Activated CD4-positive, alpha-beta T cell treated with anti-CD3 and anti-CD28 coated beads for 48 hours (primary cell): ENCODE measurements at regions not wholly inside any gene's neighbourhood (a gene's known extent, or its start where the extent isn't known, plus 50 kb on each side); places are given as distances from the start of the nearest gene placed in this dataset.
"Not testable (repeated sequence)": the region's sequence is repeated elsewhere in the genome, so short reads cannot be mapped to it uniquely, and the experiment has no call there.

ENCODE experiments used
- DNase-seq: peaks from one replicate; pipeline ENCODE4 v3.0.0-alpha.2; 2020

GRCh38 chr6:22129751-22130150 is 167.1 kb downstream of the PRL start:
- DNase-seq, result no peak

- DNase-seq, result no peak
Measured at GRCh38 chr6:22132656-22133055, 164.2 kb downstream of the PRL start.

- DNase-seq, result no peak
Measured at GRCh38 chr6:22133357-22133756, 163.5 kb downstream of the PRL start.

- DNase-seq, result no peak
Measured at GRCh38 chr6:22134308-22134707, 162.5 kb downstream of the PRL start.

- DNase-seq, result no peak
Measured at GRCh38 chr6:22135395-22135794, 161.4 kb downstream of the PRL start.

GRCh38 chr6:22140736-22141135 is 156.1 kb downstream of the PRL start:
- not testable (repeated sequence) for DNase-seq

GRCh38 chr6:22141241-22141745 is 155.5 kb downstream of the PRL start:
- DNase-seq, result no peak

GRCh38 chr6:22142856-22143255 is 154.0 kb downstream of the PRL start:
- no peak for DNase-seq

GRCh38 chr6:22145376-22145775 is 151.5 kb downstream of the PRL start:
- no peak for DNase-seq

GRCh38 chr6:22145823-22146677 is 150.8 kb downstream of the PRL start:
- DNase-seq, result no peak

GRCh38 chr6:22146678-22146930 is 150.2 kb downstream of the PRL start:
- DNase-seq, result no peak

GRCh38 chr6:22146931-22147701 is 149.7 kb downstream of the PRL start:
- DNase-seq, result no peak

GRCh38 chr6:22147921-22148776 is 148.7 kb downstream of the PRL start:
- DNase-seq, result no peak

GRCh38 chr6:22149096-22149495 is 147.7 kb downstream of the PRL start:
- no peak for DNase-seq

- DNase-seq, result no peak
Measured at GRCh38 chr6:22149501-22150367, 147.1 kb downstream of the PRL start.

GRCh38 chr6:22150368-22151035 is 146.3 kb downstream of the PRL start:
- no peak for DNase-seq

- DNase-seq, result no peak
Measured at GRCh38 chr6:22151892-22152291, 144.9 kb downstream of the PRL start.

- DNase-seq, result no peak
Measured at GRCh38 chr6:22152841-22153240, 144.0 kb downstream of the PRL start.

GRCh38 chr6:22153384-22154158 is 143.3 kb downstream of the PRL start:
- DNase-seq, result no peak

- DNase-seq, result no peak
Measured at GRCh38 chr6:22155551-22155950, 141.3 kb downstream of the PRL start.

- no peak for DNase-seq
Measured at GRCh38 chr6:22157233-22157632, 139.6 kb downstream of the PRL start.
